ENCODE measurements at regions not wholly inside any gene's neighbourhood (a gene's known extent, or its start where the extent isn't known, plus 50 kb on each side); places are given as distances from the start of the nearest gene placed in this dataset.
"Not testable (repeated sequence)": the region's sequence is repeated elsewhere in the genome, so short reads cannot be mapped to it uniquely, and the experiment has no call there.

DNA sequence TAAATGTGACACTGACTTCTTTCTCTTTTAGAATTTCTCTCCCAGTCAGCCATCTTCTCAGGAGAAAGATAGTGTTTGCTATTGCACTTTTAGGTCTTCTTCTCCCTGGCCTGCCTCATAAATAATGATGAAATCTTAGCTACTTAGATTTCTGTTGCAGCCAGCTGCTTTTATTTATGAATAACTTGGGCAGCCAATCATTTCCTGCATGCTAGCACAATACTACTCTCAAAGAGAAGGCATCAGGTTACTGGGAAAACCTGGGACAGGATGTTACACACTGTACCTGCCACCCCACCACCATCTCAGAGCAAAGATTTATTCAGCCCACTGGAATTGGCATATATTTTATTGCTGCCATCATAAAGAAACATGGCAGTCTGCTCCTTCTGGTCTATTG lies 266.6 kb downstream of the PRELID2 start:
- no peak for DNase-seq (ENCODE audit: low read depth)

DNA sequence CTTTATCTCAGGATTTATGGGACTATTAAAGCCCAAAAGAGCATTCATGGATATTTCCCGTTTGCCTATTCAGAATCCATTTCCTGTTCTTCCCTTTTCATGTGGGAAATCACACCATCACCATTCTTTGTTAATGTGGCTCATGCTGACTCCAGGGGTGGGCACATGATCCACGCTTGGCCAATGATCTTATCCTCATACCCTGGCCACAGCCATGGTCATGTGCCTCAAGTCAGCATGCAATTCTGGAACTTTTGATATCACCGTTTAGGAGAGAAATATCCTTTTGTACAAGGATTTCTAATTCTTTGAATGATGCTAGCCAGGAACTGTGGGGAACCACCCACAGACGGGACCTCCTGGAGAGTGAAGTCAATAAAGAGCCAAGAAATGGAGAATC lies 272.2 kb downstream of the PRELID2 start:
- DNase-seq (ENCODE audit: low read depth), result no peak

DNA sequence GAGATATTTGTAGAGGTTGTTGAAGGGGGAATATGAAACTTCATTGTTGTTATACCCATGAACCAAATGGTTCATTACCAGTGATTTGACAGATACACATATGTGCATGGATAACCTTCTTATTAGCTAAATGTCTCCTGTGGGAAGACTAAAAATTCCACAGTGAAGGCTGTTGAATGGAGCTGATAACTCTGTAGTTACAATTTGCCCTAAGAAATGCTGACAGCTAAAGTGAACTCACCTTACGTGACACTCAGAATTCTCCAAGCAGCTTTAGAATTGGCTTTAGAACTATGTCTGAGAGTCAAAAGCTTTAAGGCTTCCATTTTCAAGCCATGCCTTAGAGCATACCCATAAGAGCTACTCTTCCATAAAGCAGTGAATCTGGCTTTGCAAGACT lies 276.9 kb downstream of the PRELID2 start:
- no peak for DNase-seq (ENCODE audit: low read depth)

DNA sequence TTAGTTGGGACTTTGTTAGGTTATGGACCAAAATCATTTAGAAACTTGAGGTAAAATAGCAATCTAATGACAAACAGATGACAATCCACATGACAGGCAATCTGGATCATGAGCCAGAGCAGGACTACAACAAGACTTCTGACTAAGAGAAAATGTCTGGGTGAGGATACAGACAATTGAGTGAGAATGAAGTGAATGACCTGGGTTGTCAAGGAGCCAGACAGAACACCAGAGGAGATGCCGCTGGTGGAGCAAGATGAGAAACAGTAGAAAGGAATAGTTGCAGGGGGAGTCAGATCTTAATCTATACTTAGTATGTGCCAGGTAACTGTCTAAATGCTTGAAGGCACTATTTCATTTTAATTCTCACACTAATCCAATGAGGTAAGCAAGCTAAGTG lies 277.8 kb downstream of the PRELID2 start:
- no peak for DNase-seq (ENCODE audit: low read depth)

DNA sequence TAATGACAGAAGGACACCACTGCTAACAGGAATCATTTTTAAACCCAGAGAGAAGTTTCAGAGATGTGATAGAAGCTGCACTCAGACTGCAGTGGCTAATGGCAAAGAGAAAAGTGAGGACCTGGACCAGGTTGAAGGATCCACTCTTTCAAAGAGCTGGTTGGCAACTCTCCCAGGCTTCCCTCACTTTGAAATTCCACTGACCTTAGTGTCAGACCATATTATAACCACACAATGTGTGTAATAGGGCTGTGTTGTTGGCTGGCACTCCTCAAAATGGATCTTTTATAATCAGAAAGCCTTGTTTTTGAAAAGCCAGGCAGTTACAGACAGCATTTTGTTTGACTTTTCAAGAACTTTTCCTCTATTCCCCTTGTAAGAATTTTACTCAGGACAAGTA lies 280.7 kb downstream of the PRELID2 start:
- DNase-seq (ENCODE audit: low read depth), result peak; percentile 67

DNA sequence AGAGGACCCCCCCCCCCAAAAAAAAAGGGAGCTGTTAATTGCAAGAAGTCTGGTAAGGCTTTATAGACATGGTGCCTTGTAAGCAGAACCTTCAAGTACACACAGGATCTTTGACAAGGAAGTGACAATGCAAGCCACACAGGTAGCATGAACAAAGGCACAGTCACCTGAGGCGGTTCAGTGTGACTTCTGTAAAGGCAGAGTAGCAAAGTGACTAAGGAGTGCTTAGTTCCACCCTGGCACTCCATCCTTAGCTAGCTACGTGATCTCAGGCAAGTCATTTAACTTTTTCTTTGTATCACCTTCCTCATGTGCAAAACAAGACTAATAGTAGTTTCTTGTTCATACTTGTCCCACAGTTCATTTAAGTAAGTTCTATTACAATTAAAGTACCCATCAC lies 282.0 kb downstream of the PRELID2 start:
- DNase-seq (ENCODE audit: low read depth), result no peak

DNA sequence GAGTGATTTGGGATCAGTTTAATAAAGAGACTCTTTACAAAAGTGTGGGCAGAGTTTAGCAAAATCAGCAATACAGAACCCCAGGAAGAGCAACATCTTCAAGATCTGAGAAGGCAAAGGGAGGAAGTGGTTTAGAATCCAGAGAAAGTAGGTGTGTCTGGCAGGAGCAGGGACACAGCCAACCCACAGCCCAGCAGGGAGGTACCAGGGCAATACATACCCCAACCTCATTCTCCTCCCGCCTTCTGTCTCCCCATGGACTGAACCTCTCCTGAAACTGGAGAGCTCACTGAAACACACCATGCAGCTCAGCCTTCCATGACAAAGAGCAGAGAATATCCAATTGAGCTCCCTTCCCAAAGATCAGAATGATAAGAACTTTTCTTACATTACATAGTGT lies 283.4 kb downstream of the PRELID2 start:
- no peak for DNase-seq (ENCODE audit: low read depth)

DNA sequence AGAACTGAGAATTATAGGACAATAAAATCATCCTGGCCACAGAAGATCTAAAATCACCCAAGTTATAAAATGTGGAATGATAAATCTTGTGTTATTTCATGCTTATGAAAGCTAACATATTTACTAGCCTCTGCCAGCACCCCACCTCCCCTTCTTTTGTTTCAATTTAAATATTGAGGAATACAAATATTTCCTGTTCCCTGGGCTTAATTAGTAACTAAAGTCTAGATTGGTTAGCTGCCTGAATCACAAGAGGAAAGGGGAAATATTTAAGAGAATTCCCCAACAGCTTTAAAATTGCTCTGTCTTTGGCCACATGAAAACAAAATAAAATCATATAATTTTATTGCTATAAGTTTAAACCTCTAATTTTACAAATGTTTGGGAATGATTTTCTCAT lies 287.0 kb downstream of the PRELID2 start:
- DNase-seq (ENCODE audit: low read depth), result no peak

DNA sequence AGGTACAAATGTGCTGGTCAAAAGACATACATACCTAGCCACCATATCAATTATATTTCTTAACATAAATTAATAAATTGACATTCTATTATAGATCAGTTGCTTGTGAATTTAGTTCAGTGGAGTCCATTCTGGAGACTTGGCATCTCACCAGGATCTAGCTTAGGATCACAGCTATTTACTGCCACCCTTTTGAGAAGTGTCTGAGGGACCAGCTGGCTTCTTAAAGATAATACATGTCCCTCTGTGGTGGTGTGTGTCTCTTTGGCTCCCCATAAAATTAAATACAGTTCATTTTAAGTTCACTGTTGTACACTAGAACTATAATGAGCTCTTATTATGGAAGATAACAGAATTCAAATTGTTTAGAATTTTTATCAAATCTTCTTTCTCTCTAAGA lies 290.7 kb downstream of the PRELID2 start:
- no peak for DNase-seq (ENCODE audit: low read depth)

DNA sequence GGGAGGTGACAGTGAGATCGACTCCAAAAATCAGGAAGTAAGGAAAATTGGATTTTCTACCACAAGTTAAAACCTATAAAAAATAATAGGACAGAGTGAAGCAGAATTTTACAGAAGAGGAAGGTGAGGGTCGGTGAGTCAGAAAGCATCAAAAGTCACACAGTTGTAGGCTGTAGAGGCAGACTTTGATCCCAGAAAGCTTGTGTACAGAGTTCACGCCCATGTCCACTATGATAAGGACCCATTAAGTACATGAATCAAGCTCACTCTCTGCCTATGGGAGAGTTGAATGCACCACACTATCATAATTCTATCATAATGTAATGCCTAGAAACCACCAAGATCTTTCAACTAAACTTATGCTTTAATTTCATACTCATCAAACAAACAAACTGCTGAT lies 291.2 kb downstream of the PRELID2 start:
- DNase-seq (ENCODE audit: low read depth), result no peak

DNA sequence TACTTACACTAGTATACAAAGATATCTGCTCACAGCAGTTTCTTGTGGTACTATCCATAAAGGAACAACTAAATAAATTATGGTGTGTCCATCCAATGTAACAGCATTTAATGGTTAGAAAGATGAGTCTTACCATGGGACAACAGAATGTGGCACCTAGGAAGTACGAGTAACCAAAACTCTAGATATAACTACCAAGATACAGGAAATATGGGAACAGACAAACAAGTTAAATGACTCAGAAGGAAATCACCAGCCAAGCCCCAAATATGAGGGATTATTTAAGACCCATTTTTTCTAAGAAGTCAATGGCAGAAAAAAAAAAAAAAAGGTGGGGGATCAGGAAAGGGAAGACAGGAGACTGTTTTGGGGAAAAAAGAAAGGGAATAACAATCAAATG lies 294.8 kb downstream of the PRELID2 start:
- no peak for DNase-seq (ENCODE audit: low read depth)

DNA sequence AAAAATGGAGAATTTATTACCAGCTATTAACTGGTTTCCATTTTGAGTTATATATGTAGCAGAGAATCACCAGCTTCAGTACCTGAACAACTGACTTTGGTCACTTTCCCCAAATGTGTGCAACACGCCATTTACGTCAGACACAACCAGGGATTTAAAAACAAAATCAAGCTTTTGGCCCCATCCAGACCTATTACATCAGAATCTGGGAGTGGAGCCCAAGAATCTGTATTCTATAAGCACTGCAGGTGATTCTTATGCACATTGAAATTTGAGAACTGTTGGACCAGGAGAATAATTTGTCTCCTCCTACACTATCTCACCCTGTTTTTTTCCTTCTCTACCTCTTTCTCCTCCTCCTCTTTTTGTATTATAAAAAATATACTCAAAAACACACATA lies 295.9 kb downstream of the PRELID2 start:
- no peak for DNase-seq (ENCODE audit: low read depth)

DNA sequence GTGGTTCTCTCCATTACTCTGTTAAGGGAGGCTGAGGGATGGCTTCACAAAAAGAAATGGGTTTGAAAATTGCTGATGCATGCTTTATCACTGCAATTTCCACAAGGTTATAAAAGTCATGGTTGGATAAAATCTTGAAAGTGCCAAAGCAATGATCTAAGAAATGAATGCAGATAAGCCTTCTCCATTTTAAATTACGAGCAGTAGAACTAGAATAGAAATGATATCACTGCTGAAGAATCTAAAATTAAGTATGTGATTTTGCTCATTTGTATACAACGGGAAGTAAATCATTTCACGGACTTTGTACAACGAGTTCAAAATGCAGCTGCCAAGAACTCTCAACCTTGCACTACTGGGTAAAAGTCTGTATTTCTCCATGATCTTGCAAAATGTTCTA lies 299.0 kb downstream of the PRELID2 start:
- DNase-seq (ENCODE audit: low read depth), result no peak

DNA sequence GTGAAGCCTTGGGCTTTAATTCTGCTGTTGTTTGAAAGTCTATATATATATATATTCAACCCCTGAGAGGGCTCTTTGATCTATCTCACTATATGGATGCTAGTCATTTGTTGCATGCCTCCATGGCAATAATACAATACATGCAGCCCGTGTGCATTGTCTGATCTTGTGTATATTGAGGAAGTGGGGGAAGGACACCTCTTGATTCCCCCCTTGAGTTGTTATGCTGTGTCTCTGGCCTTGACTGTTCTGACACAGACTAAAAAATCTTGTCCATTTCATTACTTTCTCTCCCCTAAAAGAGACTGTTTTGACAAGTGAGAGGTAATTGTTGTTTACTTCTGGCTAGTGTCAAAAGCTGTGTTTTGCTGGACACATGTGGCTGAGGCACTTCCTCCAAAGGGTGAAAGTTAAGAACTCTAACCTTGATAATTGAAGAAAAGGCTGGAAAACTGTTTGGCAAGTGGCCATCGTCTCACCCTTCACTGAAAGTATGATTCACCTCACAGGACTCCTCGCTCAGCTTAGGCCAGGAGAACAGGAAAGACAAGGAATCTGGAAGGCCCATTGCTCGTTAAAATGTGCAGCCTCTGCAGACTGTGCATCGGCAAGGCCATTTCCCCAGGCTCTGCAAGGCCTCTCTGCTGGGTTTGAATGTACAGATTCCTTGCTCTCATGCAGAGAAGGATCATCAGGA lies 304.0 kb downstream of the PRELID2 start:
- DNase-seq (ENCODE audit: low read depth), result peak; percentile 59

DNA sequence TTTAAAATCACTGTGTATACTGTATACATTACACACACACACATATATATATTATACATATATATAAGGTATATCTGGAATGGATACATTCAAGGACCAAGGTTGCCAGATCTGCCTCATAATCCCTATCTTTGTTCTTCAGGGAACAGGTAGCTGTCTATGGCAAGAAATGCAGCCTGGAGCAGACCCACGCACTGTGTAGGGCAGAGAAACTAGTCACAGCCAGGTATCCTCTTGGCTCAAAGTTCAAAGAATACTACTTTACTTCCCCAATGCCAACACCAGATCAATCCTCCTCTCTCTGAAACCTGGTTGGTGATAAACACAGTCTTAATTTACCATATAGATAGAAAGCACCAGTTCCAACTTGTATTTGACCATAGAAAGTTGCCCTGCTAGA lies 313.6 kb downstream of the PRELID2 start:
- no peak for DNase-seq (ENCODE audit: low read depth)

DNA sequence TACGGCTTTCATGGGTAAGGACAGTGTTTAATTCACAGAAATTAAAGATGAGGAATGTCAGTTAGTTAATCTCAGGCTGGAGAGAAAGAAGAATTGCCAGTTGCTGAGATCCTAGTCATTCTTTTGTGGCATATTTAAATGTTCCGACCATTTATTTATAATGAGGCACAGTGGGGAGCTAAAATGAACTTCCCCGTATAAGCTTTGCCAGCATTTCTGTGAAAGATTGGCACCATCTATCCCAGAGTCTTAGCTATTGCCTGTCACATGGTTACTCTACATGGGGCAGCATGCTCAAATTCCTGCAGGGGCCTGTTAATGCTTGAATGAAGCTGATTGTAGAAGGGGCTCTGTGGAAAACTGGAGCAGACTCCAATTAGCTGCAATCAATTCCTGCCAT lies 314.1 kb downstream of the PRELID2 start:
- DNase-seq (ENCODE audit: low read depth), result no peak

DNA sequence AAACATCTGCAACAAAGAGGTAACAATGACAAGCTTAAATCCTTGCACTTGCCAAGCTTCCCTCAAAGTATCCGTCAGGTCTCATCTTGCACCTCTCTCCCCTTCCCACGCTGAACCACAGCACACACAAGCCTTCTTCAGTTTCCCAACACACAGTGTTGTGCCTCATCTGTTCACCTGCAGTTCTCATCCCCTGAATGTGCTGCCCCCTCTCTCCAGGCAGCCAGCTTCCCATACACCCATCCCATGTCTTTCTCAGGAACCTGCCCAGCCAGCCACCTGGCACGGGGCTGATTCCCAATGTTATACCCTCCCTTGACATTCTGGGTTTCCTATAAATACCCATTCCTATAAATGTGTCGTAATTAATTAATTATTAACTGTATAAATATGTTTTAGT lies 314.8 kb downstream of the PRELID2 start:
- DNase-seq (ENCODE audit: low read depth), result no peak

DNA sequence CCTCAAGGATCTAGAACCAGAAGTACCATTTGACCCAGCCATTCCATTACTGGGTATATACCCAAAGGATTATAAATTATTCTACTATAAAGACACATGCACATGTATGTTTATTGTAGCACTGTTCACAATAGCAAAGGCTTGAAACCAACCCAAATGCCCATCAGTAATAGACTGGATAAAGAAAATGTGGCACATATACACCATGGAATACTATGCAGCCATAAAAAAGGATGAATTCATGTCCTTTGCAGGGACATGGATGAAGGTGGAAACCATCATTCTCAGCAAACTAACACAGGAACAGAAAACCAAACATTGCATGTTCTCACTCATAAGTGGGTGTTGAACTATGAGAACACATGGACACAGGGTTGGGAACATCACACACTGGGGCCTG lies 317.6 kb downstream of the PRELID2 start:
- not testable (repeated sequence) for DNase-seq (ENCODE audit: low read depth)

DNA sequence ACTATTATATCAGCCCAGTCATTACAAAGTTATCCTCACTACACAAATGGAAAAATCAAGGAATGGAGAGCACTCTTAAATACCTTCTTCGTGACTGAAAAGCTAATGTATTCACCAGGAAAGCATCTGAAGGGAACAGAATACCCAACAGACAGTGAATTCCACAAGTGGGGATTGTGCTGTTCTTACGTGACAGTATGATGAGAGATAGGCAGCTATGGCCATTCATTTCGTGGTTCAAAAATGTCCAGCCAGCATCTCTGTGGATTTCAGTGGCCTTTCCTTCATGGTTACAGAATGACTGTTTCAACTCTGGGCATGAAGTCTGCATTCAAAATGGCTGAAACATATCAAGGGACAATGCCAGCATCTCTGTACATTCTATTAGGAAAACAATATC lies 323.8 kb downstream of the PRELID2 start:
- no peak for DNase-seq (ENCODE audit: low read depth)

DNA sequence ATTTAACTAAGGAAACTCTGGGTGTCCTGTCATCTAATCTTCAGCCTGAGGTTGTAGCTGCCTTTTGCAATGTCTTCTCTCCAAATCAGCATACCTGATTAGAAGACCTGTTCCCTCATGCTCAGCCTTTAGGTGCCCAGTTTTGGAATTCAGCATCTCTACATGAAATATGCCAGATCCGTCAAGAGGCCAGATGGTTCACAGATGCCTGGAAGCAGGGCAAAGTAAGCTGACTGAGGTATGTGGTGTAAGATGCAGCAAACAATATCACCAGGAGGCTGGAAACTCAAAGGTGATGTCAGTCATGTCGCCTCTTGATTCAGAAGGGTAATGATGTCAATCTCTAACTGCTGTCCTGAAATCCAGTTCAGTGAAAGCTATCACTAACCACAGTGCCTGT lies 324.4 kb downstream of the PRELID2 start:
- DNase-seq (ENCODE audit: low read depth), result no peak

DNA sequence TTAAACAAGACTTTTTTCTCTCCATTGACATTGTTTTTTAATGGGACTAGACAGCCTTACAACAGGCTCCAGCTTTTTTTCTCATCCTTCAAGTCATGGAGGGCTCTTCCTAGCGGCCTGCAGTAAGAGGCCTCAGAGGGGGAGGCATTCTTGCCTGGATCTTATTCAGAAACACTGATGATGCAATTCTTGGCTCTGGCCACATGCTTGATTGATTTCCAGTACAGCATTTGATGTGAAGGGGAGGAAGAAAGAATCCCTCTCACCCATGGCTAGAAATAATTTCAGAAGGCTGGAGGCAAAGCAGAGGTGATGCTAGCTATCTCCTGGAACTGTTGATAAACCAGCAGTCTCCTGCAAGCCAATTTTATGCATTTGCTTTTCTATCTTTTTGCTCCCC lies 324.8 kb downstream of the PRELID2 start:
- no peak for DNase-seq (ENCODE audit: low read depth)

DNA sequence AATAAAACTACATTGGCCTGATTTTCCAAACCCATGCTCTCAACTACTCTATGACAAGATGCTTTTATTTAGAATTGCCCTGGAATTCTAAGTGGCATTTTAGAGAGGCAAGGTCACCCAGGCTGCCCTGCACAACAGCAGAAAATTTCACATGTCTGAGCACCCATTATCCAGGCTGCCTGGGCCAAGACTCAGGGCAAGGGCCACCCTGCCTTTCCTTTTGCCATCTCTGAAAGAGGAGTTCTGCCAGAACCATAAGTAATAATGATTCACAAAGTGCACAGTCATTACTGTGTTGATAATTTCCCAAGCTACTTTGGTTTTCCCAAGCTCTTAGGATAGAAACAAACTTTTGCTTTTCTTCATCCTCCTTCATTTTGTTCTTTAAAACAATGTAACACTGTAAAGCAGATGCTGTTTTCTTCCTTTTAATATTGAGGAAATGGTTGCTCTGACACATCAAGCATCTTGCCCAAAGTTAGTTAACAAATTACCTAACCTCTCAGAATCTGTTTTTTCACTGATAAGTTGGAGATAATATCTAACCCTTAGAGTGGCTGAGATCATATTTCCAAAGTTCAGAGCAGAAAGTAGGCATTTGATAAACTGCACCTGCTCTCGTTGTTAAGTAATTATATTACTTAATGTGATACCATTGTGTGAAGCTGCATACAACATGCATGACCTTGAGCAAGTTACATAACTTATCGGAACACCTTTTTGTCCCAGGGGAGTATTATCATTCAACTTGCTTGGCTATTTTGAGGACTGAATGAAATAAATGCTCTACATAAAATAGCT lies 325.6 kb downstream of the PRELID2 start:
- no peak for DNase-seq (ENCODE audit: low read depth)

DNA sequence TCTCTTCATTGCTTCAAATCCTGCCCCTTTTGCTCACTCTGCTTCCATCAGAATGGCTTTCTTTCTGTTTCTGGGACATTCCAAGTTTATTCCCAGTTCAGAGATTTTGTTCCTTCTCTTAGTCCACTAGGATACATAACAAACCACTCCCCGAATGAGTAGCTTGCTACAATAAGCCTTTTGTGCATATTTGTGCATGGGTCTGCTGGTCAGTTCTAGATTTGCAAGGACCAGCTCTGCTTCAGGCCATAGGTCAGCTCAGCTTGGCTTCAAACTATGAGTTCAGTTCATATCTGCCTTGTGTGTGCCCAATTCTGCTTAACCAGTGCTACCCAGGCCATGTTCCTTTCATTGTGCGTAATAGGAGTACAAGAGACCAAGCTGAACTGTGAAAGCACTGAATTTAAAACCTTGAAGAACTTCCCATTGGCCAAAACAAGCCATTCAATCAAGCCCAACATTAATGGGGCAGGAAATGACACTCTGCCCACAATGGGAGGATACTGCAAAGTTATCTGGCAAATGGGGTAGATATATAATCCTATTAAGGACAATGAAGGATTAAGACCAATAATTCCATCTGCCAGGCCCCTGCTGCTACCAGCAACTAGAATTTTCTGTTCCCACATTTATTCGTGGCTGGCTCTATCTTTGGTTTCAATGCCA lies 328.8 kb downstream of the PRELID2 start:
- DNase-seq (ENCODE audit: low read depth), result no peak
